Esophagus (tissue), 2 donors: ENCODE measurements at regions not wholly inside any gene's neighbourhood (a gene's known extent, or its start where the extent isn't known, plus 50 kb on each side); places are given as distances from the start of the nearest gene placed in this dataset.

ENCODE experiments used
- H3K27ac ChIP-seq, 2 donors: one replicate each; pipeline ENCODE4 v1.5.1; 2013; ENCODE audit warnings: low read depth in 2 of 2, mild to moderate bottlenecking in 2 of 2, inconsistent platforms in 1 of 2, low read length in 1 of 2, moderate library complexity in 1 of 2
- H3K27me3 ChIP-seq, 2 donors: one replicate each; pipeline ENCODE4 v1.6.1; 2013; ENCODE audit warnings: low read length in 2 of 2, control low read depth in 1 of 2, mild to moderate bottlenecking in 1 of 2; ENCODE audit not compliant: insufficient read depth in 2 of 2, control insufficient read depth in 1 of 2
- H3K36me3 ChIP-seq, 2 donors: one replicate each; pipeline ENCODE4 v1.6.1; 2013; ENCODE audit warnings: low read length in 1 of 2; ENCODE audit not compliant: control insufficient read depth in 2 of 2, insufficient read depth in 2 of 2
- H3K4me1 ChIP-seq, 2 donors: one replicate each; pipeline ENCODE4 v1.6.1; 2013; ENCODE audit warnings: low read length in 1 of 2; ENCODE audit not compliant: control insufficient read depth in 2 of 2, insufficient read depth in 2 of 2
- H3K4me3 ChIP-seq, 2 donors: one replicate each; pipeline ENCODE4 v1.5.1; 2013; ENCODE audit warnings: low read length in 2 of 2, mild to moderate bottlenecking in 2 of 2, low read depth in 1 of 2, moderate library complexity in 1 of 2
- H3K9me3 ChIP-seq, 2 donors: one replicate each; pipeline ENCODE4 v1.6.1; 2013; ENCODE audit warnings: mild to moderate bottlenecking in 2 of 2, low read depth in 1 of 2, low read length in 1 of 2, moderate library complexity in 1 of 2; ENCODE audit not compliant: control insufficient read depth in 2 of 2, insufficient read depth in 1 of 2
- WGBS, 2 donors: extraction: QIAGEN DNeasy Blood & Tissue Kit; methylation state at CpG; one replicate each; pipeline ENCODE4 v1.1.7; 2013; 5-methylcytosine and 5-hydroxymethylcytosine counted together
- donor health status: healthy with polysubstance abuse.
- donor health status: Bipolar disorder and iron deficiency.

DNA sequence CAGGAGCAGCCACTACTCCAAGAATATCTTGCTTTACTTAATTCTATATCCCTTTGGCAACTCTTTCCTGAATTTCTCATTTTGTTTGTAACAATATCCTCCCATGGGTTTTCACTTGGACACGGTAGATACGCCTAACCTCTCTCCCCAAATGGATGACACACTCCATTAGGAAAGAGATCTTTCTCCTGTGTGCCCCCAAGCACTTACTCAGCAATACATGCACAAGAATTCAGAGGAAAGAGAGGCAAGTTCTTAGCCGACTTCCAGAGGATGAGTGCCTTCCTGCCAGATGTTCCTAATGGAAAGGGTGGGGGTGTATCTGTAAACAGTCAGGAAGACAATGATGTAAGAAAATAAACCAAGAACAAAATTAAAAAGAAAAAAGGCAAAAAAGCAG, 844.5 kb downstream of the NLGN4Y start:
- no peaks in the 10 kb centered on the region for H3K9me3 ChIP-seq
- no peaks in the 10 kb centered on the region for H3K36me3 ChIP-seq
- H3K4me1 ChIP-seq, result no peaks in the 10 kb centered on the region
- no peaks in the 10 kb centered on the region for H3K27me3 ChIP-seq
- no peak overlapping the region for H3K27ac ChIP-seq
- WGBS, 2 donors, result 52 to 69% methylated on average over 3 of the region's 3 CpGs
- no peak overlapping the region for H3K4me3 ChIP-seq

DNA sequence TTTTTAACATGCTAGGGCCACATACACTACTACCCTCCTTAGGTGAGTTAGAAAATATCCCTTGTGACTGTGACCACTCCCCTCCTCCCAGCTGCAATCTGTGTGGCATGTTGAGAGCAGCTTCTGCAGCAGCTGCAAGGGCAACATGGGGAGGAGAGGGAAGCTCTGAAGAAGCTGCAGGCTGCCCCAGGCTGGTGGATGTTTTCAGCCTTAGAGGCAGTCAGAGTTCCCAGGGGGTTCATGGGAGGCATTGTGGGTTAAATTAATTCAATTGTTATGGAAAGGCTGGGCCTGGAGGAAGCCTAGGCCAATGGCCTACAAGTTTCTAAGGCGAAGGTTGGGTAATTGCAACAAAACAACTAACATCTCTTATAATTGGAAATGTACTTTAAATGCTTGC, 860.8 kb downstream of the NLGN4Y start:
- H3K27ac ChIP-seq, result no peak overlapping the region
- WGBS, 2 donors, result 79 to 80% methylated on average over 1 of the region's 1 CpG
- no peak overlapping the region for H3K4me3 ChIP-seq
- no peaks in the 10 kb centered on the region for H3K4me1 ChIP-seq
- no peaks in the 10 kb centered on the region for H3K27me3 ChIP-seq
- H3K9me3 ChIP-seq, result no peaks in the 10 kb centered on the region
- H3K36me3 ChIP-seq, result no peaks in the 10 kb centered on the region

DNA sequence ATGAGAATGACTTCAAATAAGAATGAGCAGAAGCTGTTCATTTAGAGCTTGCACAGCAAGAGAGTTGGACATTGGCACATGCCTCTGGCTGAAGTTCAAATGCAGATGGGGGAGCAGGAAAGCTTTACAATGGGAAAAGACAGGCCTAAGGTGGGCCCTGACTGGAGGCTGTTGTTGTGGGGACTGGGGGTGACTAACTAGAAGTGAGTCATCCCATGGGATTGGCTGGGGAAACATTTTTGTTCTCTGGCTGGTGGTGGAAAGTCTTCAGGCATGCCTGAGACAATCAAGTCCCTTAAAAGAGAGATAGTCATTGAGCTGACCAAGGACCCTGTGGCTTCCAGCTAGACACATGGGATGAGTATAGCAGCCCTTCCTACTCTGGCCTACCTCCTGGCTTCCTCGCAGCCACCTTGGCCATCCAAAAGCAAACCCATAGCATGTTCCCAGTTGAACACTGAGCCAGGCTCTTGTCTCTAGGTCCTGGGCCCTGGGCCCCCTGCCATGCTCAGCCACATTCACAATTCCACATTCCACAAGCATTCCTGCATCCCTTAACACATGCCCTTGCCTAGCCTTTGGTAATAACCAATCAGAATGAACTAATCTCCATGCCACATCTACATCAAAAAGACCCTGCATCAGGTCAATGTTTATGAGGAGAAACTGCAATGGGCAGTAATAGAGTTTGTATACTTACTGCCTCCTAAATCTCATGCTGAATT, 873.4 kb downstream of the NLGN4Y start:
- Histone ChIP-seq H3K9me3 (no peaks in the 10 kb centered on the region), H3K27me3 (no peaks in the 10 kb centered on the region), H3K4me1 (no peaks in the 10 kb centered on the region), H3K36me3 (no peaks in the 10 kb centered on the region), H3K27ac (no peak overlapping the region), H3K4me3 (no peak overlapping the region)
- WGBS, 2 donors, result 91% methylated on average over 1 of the region's 1 CpG; no CpG with 5 or more reads in 1 of the 2 donors

- Histone ChIP-seq H3K27ac (no peak overlapping the region), H3K4me1 (no peaks in the 10 kb centered on the region), H3K27me3 (no peaks in the 10 kb centered on the region), H3K9me3 (no peaks in the 10 kb centered on the region), H3K36me3 (no peaks in the 10 kb centered on the region), H3K4me3 (no peak overlapping the region)
- 48 to 86% methylated on average over 1 to 2 of the region's 2 CpGs for WGBS, 2 donors
Measured at GRCh38 chrY:15402451-15402850, 878.1 kb downstream of the NLGN4Y start.

DNA sequence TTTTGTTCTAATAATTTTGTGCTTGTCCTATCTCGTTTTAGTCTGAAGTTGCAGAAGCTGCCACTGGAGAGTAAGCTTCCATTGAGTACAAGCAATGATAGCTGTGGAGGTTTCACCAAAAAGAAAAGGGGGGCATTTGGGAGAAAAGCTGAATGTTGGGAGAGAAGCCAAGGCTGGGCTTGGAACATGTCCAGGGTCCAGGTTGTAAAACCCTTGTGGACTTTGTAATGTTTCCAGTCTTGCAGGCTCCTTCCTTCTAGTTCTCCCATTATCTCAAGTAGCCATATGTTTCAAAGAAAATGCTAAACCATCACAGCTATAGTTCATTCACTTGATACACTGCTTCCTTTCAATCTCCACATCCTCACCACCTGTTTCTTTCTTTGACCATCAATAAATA, 880.2 kb downstream of the NLGN4Y start:
- H3K9me3 ChIP-seq, result no peaks in the 10 kb centered on the region
- WGBS, 2 donors, result 49 to 60% methylated on average over 1 of the region's 1 CpG
- no peak overlapping the region for H3K27ac ChIP-seq
- no peaks in the 10 kb centered on the region for H3K4me1 ChIP-seq
- no peaks in the 10 kb centered on the region for H3K27me3 ChIP-seq
- H3K36me3 ChIP-seq, result no peaks in the 10 kb centered on the region
- H3K4me3 ChIP-seq, result no peak overlapping the region

DNA sequence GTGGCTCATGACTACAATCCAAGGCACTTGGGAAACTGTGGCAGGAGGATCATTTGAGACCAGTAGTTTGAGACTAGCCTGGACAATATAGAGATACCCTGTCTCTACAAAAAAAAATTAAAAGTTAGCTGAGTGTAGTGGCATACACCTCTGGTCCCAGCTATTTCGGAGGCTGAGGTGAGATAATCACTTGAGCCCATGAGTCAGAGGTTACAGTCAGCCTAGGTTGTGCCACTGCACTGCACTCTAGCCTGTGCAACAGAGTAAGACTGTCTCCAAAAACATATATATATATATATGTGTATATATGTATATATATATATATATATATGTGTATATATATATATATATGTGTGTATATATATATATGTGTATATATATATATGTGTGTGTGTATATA, 890.8 kb downstream of the NLGN4Y start:
- Histone ChIP-seq H3K36me3 (no peaks in the 10 kb centered on the region), H3K9me3 (no peaks in the 10 kb centered on the region), H3K4me1 (no peaks in the 10 kb centered on the region), H3K4me3 (no peak overlapping the region), H3K27ac (no peak overlapping the region), H3K27me3 (no peaks in the 10 kb centered on the region)
- 31% methylated on average over 1 of the region's 1 CpG; no CpG with 5 or more reads in 1 of the 2 donors for WGBS, 2 donors

GRCh38 chrY:15418613-15419012, 894.3 kb downstream of the NLGN4Y start:
- Histone ChIP-seq H3K27me3 (no peaks in the 10 kb centered on the region), H3K4me1 (no peaks in the 10 kb centered on the region), H3K4me3 (no peak overlapping the region), H3K9me3 (no peaks in the 10 kb centered on the region), H3K27ac (no peak overlapping the region), H3K36me3 (no peaks in the 10 kb centered on the region)

GRCh38 chrY:15424665-15425132, 900.4 kb downstream of the NLGN4Y start:
- Histone ChIP-seq H3K4me3 (peak overlapping the region in 1 of 2 donors; percentile 30), H3K27ac (peak overlapping the region in 1 of 2 donors; percentile 70), H3K9me3 (no peaks in the 10 kb centered on the region), H3K36me3 (no peaks in the 10 kb centered on the region), H3K27me3 (no peaks in the 10 kb centered on the region), H3K4me1 (no peaks in the 10 kb centered on the region)
- WGBS, 2 donors, result 0% methylated on average over 3 to 6 of the region's 6 CpGs

DNA sequence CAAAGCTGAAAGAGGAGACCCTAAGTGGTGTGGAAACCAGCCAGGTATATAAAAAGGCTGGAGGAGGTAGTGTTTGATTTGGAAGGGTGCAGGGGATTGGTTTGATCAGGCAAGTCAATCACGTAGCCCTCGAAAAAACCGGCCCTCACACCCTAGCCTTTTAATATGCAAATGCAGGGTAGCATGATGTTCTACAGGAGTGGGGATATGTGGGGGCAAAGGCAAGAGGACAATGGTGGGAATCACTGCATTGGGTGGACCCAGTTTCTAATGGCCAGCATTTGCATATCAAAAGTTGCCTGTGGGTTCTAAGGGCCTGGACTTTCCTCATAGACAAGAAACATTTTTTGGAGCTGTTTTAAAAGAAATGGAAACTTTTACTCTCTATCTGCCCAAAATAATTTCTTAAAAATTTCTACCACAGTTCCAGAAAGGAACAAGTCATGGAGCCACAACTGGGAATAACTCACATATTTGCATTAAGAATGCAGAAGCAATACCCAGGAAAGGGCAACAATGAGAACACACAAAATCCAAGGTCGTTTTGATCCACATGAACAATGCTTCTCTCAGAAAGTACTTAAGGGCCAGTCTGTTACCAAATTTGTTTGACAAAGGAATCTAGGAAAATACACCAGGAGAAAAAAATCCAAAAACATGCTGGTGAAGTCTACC, 915.8 kb downstream of the NLGN4Y start:
- Histone ChIP-seq H3K9me3 (no peaks in the 10 kb centered on the region), H3K4me1 (no peaks in the 10 kb centered on the region), H3K27ac (no peak overlapping the region), H3K27me3 (no peaks in the 10 kb centered on the region), H3K4me3 (no peak overlapping the region), H3K36me3 (no peaks in the 10 kb centered on the region)
- WGBS, 2 donors, result 83 to 86% methylated on average over 3 to 4 of the region's 4 CpGs
